Colonic mucosa (tissue), 4 donors: ENCODE measurements at regions not wholly inside any gene's neighbourhood (a gene's known extent, or its start where the extent isn't known, plus 50 kb on each side); places are given as distances from the start of the nearest gene placed in this dataset.

Source experiments
- DNase-seq: peaks from one replicate; pipeline ENCODE4 v3.0.0-alpha.2; 2020
- H3K27ac ChIP-seq: fragments of 200-600 bp; one replicate; pipeline ENCODE4 v1.8.0; 2021
- H3K27me3 ChIP-seq: fragments of 200-600 bp; one replicate; pipeline ENCODE4 v1.8.0; 2021
- H3K36me3 ChIP-seq: fragments of 200-600 bp; one replicate; pipeline ENCODE4 v1.8.0; 2021
- H3K4me1 ChIP-seq: fragments of 200-600 bp; one replicate; pipeline ENCODE4 v1.8.0; 2021; ENCODE audit warnings: mild to moderate bottlenecking
- H3K4me3 ChIP-seq: fragments of 200-600 bp; one replicate; pipeline ENCODE4 v1.8.0; 2021
- H3K9ac ChIP-seq, 2 donors: one replicate each; pipeline ENCODE4 v1.7.0; 2013; ENCODE audit warnings: control low read depth in 2 of 2, low read depth in 2 of 2, low read length in 2 of 2
- H3K9me3 ChIP-seq: fragments of 200-600 bp; one replicate; pipeline ENCODE4 v1.8.0; 2021
- CTCF ChIP-seq: fragments of 200-600 bp; IDR thresholded peaks from one replicate; pipeline ENCODE4 v1.8.0; 2022; ENCODE audit warnings: antibody characterized with exemption, mild to moderate bottlenecking
- intact Hi-C: fragments of 100-400 bp; cut with DNase I; formaldehyde crosslinking; loops from one replicate; pipeline ENCODE4 v1.14.1; 2022
- donor health status: healthy.
- donor health status: DM: no; HTN: no; CAD: no.
- donor health status: DM: no; HTN: no; CAD: no.

- H3K27me3 ChIP-seq, result no peaks in the 10 kb centered on the region
- H3K9ac ChIP-seq, result no peak overlapping the region
- no peak overlapping the region for H3K4me3 ChIP-seq
- H3K27ac ChIP-seq, result no peak overlapping the region
- no peak for TF ChIP-seq CTCF
- intact Hi-C loops, result no loop called here
- DNase-seq, result no peak
- H3K4me1 ChIP-seq, result no peaks in the 10 kb centered on the region
- H3K9me3 ChIP-seq, result no peaks in the 10 kb centered on the region
- H3K36me3 ChIP-seq, result no peaks in the 10 kb centered on the region
Observed at GRCh38 chr5:36389245-36389644, 87.5 kb upstream of the RANBP3L start.

- Histone ChIP-seq H3K27ac (no peak overlapping the region), H3K27me3 (no peaks in the 10 kb centered on the region), H3K4me1 (no peaks in the 10 kb centered on the region), H3K9ac (no peak overlapping the region), H3K4me3 (no peak overlapping the region), H3K36me3 (no peaks in the 10 kb centered on the region), H3K9me3 (no peaks in the 10 kb centered on the region)
- no peak for DNase-seq
- intact Hi-C loops, result loop anchor here (10.0 kb wide), 1 partner anchor 116 kb away; no protein-coding TSS in a partner anchor
- no peak for TF ChIP-seq CTCF
Observed at GRCh38 chr5:36390640-36391039, 88.9 kb upstream of the RANBP3L start.

GRCh38 chr5:36392186-36392585 lies 90.5 kb upstream of the RANBP3L start:
- Histone ChIP-seq H3K4me3 (no peak overlapping the region), H3K4me1 (no peaks in the 10 kb centered on the region), H3K36me3 (no peaks in the 10 kb centered on the region), H3K27ac (no peak overlapping the region), H3K9ac (no peak overlapping the region), H3K9me3 (no peaks in the 10 kb centered on the region), H3K27me3 (no peaks in the 10 kb centered on the region)
- intact Hi-C loops, result loop anchor here (10.0 kb wide), 1 partner anchor 117 kb away; no protein-coding TSS in a partner anchor
- no peak for TF ChIP-seq CTCF
- DNase-seq, result no peak

- H3K4me3 ChIP-seq, result no peak overlapping the region
- H3K9me3 ChIP-seq, result no peaks in the 10 kb centered on the region
- intact Hi-C loops, result loop anchor here (10.0 kb wide), 1 partner anchor 118 kb away; no protein-coding TSS in a partner anchor
- H3K9ac ChIP-seq, result no peak overlapping the region
- H3K4me1 ChIP-seq, result no peaks in the 10 kb centered on the region
- no peak for DNase-seq
- no peaks in the 10 kb centered on the region for H3K27me3 ChIP-seq
- TF ChIP-seq CTCF, result no peak
- no peak overlapping the region for H3K27ac ChIP-seq
- H3K36me3 ChIP-seq, result no peaks in the 10 kb centered on the region
Observed at GRCh38 chr5:36392818-36393217, 91.1 kb upstream of the RANBP3L start.

- Histone ChIP-seq H3K36me3 (no peaks in the 10 kb centered on the region), H3K27ac (no peak overlapping the region), H3K4me3 (no peak overlapping the region), H3K4me1 (no peaks in the 10 kb centered on the region), H3K9ac (no peak overlapping the region), H3K9me3 (no peaks in the 10 kb centered on the region), H3K27me3 (no peaks in the 10 kb centered on the region)
- no peak for DNase-seq
- intact Hi-C loops, result loop anchor here (10.0 kb wide), 1 partner anchor 119 kb away; no protein-coding TSS in a partner anchor
- no peak for TF ChIP-seq CTCF
Observed at GRCh38 chr5:36393656-36394428, 92.1 kb upstream of the RANBP3L start.
